Stromal cell of bone marrow (primary cell): ENCODE measurements at regions not wholly inside any gene's neighbourhood (a gene's known extent, or its start where the extent isn't known, plus 50 kb on each side); places are given as distances from the start of the nearest gene placed in this dataset.
"Not testable (repeated sequence)": the region's sequence is repeated elsewhere in the genome, so short reads cannot be mapped to it uniquely, and the experiment has no call there.

Experiments
- DNase-seq: peaks from one replicate; pipeline ENCODE4 v3.0.0-alpha.2; 2012; ENCODE audit warnings: low read depth

- no peak for DNase-seq
These were observed 110.8 kb upstream of the GREM2 start for GRCh38 chr1:240722788-240723187.

GRCh38 chr1:240720976-240721375, 109.0 kb upstream of the GREM2 start:
- no peak for DNase-seq

GRCh38 chr1:240719953-240720700, 108.2 kb upstream of the GREM2 start:
- peak; percentile 18 for DNase-seq

GRCh38 chr1:240716538-240716937, 104.6 kb upstream of the GREM2 start:
- not testable (repeated sequence) for DNase-seq

- DNase-seq: no peak
These were observed 102.8 kb upstream of the GREM2 start for GRCh38 chr1:240714568-240715292.

GRCh38 chr1:240712014-240712731, 100.2 kb upstream of the GREM2 start:
- DNase-seq: no peak

- no peak for DNase-seq
These were observed 99.1 kb upstream of the GREM2 start for GRCh38 chr1:240711020-240711419.

- DNase-seq: no peak
These were observed 97.7 kb upstream of the GREM2 start for GRCh38 chr1:240709676-240710075.

GRCh38 chr1:240706150-240706935, 94.4 kb upstream of the GREM2 start:
- DNase-seq: peak; percentile 76

- DNase-seq: peak; percentile 79
These were observed 93.6 kb upstream of the GREM2 start for GRCh38 chr1:240705579-240705978.

GRCh38 chr1:240701412-240701811, 89.5 kb upstream of the GREM2 start:
- peak; percentile 81 for DNase-seq

GRCh38 chr1:240695416-240695815, 83.5 kb upstream of the GREM2 start:
- DNase-seq: no peak

GRCh38 chr1:240693844-240694243, 81.9 kb upstream of the GREM2 start:
- DNase-seq: no peak

- DNase-seq: no peak
These were observed 81.1 kb upstream of the GREM2 start for GRCh38 chr1:240693036-240693435.

GRCh38 chr1:240691909-240692705, 80.2 kb upstream of the GREM2 start:
- peak; percentile 56 for DNase-seq

GRCh38 chr1:240691501-240691900, 79.5 kb upstream of the GREM2 start:
- DNase-seq: no peak

- DNase-seq: no peak
These were observed 75.9 kb upstream of the GREM2 start for GRCh38 chr1:240687820-240688219.

- DNase-seq: peak; percentile 91
These were observed 71.6 kb upstream of the GREM2 start for GRCh38 chr1:240683576-240683975.

- no peak for DNase-seq
These were observed 70.9 kb upstream of the GREM2 start for GRCh38 chr1:240682859-240683242.

- no peak for DNase-seq
These were observed 70.4 kb upstream of the GREM2 start for GRCh38 chr1:240682166-240682858.
